ENCODE measurements at regions not wholly inside any gene's neighbourhood (a gene's known extent, or its start where the extent isn't known, plus 50 kb on each side); places are given as distances from the start of the nearest gene placed in this dataset.

DNA sequence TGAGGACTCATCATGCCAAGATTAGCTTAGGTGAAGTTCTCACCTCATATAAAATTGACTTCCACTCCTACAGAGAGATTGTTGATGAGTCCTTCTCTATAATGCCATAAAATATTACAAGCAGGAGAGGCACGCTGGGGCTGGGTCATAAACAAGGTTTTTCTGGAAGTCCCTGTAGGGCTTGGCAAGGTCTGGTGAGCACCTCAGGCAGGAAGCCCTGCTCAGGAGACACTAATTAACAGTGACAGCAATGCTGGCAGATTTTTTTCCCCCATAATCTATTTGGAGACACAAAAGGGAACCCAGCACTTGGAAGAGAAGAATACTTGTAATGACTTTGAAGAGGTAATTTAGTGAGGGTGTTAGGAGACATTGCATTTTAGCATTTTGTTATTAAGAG lies 118.7 kb downstream of the DIRAS2 start:
- 0% methylated on average over 1 of the region's 1 CpG for WGBS (ENCODE audit: insufficient coverage, insufficient replicate concordance, low lambda C conversion rate, missing lambda C conversion rate)
- Histone ChIP-seq H3K4me1 (ENCODE audit: control insufficient read depth, insufficient read depth, low read length) (no peaks in the 10 kb centered on the region), H3K9me3 (replicated peaks; ENCODE audit: control insufficient read depth, insufficient read depth, low read length) (no peaks in the 10 kb centered on the region), H3K27ac (ENCODE audit: control insufficient read depth, insufficient read depth) (no peak overlapping the region), H3K79me2 (ENCODE audit: control insufficient read depth, insufficient read depth, low read length) (no peaks in the 10 kb centered on the region), H4K20me1 (ENCODE audit: control insufficient read depth, insufficient read depth) (no peaks in the 10 kb centered on the region), H3K36me3 (ENCODE audit: control insufficient read depth in 2 of 2, insufficient read depth in 2 of 2, low read length in 1 of 2) (no peaks in the 10 kb centered on the region), H3K4me3 (no peak overlapping the region), H3K9ac (ENCODE audit: control insufficient read depth, insufficient read depth, low read length) (no peak overlapping the region), H3K4me2 (ENCODE audit: control insufficient read depth, insufficient read depth) (no peak overlapping the region), H2AFZ (ENCODE audit: control insufficient read depth, low read depth, low read length) (no peak overlapping the region), H3K27me3 (replicated peaks in 1 of 2; ENCODE audit: control insufficient read depth in 2 of 2, insufficient read depth in 2 of 2, low read length in 1 of 2) (peaks cover 1 to 2% of the 10 kb centered on the region in 2 experiments; a peak in 2 of 4 replicates)
- CTCF ChIA-PET, result no interaction called here
- no peak for TF ChIP-seq ZNF217 (IDR thresholded peaks at IDR 0.05)
- TF ChIP-seq SMARCA5 (IDR thresholded peaks at IDR 0.05), result no peak
- no peak for TF ChIP-seq SP1 (IDR thresholded peaks at IDR 0.05; ENCODE audit: low read depth, low read length)
- no peak for TF ChIP-seq ZSCAN29 (IDR thresholded peaks at IDR 0.05)
- TF ChIP-seq, protein P1, sequence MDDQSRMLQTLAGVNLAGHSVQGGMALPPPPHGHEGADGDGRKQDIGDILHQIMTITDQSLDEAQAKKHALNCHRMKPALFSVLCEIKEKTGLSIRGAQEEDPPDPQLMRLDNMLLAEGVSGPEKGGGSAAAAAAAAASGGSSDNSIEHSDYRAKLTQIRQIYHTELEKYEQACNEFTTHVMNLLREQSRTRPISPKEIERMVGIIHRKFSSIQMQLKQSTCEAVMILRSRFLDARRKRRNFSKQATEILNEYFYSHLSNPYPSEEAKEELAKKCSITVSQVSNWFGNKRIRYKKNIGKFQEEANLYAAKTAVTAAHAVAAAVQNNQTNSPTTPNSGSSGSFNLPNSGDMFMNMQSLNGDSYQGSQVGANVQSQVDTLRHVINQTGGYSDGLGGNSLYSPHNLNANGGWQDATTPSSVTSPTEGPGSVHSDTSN (IDR thresholded peaks at IDR 0.05; ENCODE audit: insufficient replicate concordance, low read depth, low read length), result no peak
- no peak for TF ChIP-seq PAX8 (IDR thresholded peaks at IDR 0.05)
- TF ChIP-seq CREM (IDR thresholded peaks at IDR 0.05; ENCODE audit: low read depth), result no peak
- TF ChIP-seq ZBTB40 (IDR thresholded peaks at IDR 0.05; ENCODE audit: borderline replicate concordance), result no peak
- TF ChIP-seq, protein P2, sequence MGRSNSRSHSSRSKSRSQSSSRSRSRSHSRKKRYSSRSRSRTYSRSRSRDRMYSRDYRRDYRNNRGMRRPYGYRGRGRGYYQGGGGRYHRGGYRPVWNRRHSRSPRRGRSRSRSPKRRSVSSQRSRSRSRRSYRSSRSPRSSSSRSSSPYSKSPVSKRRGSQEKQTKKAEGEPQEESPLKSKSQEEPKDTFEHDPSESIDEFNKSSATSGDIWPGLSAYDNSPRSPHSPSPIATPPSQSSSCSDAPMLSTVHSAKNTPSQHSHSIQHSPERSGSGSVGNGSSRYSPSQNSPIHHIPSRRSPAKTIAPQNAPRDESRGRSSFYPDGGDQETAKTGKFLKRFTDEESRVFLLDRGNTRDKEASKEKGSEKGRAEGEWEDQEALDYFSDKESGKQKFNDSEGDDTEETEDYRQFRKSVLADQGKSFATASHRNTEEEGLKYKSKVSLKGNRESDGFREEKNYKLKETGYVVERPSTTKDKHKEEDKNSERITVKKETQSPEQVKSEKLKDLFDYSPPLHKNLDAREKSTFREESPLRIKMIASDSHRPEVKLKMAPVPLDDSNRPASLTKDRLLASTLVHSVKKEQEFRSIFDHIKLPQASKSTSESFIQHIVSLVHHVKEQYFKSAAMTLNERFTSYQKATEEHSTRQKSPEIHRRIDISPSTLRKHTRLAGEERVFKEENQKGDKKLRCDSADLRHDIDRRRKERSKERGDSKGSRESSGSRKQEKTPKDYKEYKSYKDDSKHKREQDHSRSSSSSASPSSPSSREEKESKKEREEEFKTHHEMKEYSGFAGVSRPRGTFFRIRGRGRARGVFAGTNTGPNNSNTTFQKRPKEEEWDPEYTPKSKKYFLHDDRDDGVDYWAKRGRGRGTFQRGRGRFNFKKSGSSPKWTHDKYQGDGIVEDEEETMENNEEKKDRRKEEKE (IDR thresholded peaks at IDR 0.05), result no peak
- TF ChIP-seq HDGF (IDR thresholded peaks at IDR 0.05), result no peak
- no peak for TF ChIP-seq MTA3 (IDR thresholded peaks at IDR 0.05; ENCODE audit: borderline replicate concordance, low read length)
- ATAC-seq (no peak), DNase-seq (ENCODE audit: low read depth, low spot score) (no peak), FAIRE-seq (no peak)
- in situ Hi-C loops (cut with MboI), result no loop called here
- intact Hi-C loops (cut with micrococcal nuclease; ENCODE audit: unreplicated experiment), result no loop called here
- SMC1A ChIA-PET (ENCODE audit: uncharacterized antibody, unreplicated experiment), result no interaction called here
- RAD21 ChIA-PET (ENCODE audit: unreplicated experiment), result no interaction called here
- no TSS peak for BruUV-seq (replicated peaks)
- POLR2A ChIA-PET, result no interaction called here
